Neuronal stem cell (in vitro differentiated cells): ENCODE measurements at regions not wholly inside any gene's neighbourhood (a gene's known extent, or its start where the extent isn't known, plus 50 kb on each side); places are given as distances from the start of the nearest gene placed in this dataset.

ENCODE experiments used
- DNase-seq: peaks from one replicate; pipeline ENCODE4 v3.0.0-alpha.2; 2013; ENCODE audit warnings: low spot score
- H2AFZ ChIP-seq: one replicate; pipeline ENCODE4 v1.6.1; 2013; ENCODE audit warnings: mild to moderate bottlenecking, low read length, inconsistent platforms
- H2AK5ac ChIP-seq: 2 replicates; pipeline ENCODE4 v1.6.1; 2013; ENCODE audit warnings: low read depth, mild to moderate bottlenecking, inconsistent platforms, low read length, moderate library complexity, mixed read lengths
- H2BK120ac ChIP-seq: 2 replicates; pipeline ENCODE4 v1.6.1; 2013; ENCODE audit warnings: low read depth, mild to moderate bottlenecking, inconsistent platforms, low read length, moderate library complexity, mixed read lengths
- H2BK12ac ChIP-seq: one replicate; pipeline ENCODE4 v1.6.1; 2013; ENCODE audit warnings: low read length, inconsistent platforms
- H2BK15ac ChIP-seq: 2 replicates; pipeline ENCODE4 v1.6.1; 2013; ENCODE audit warnings: mild to moderate bottlenecking, low read length, inconsistent platforms, mixed read lengths
- H2BK5ac ChIP-seq: one replicate; pipeline ENCODE4 v1.6.1; 2013; ENCODE audit warnings: inconsistent platforms, mild to moderate bottlenecking, low read length, moderate library complexity
- H3K14ac ChIP-seq: one replicate; pipeline ENCODE4 v1.6.1; 2013; ENCODE audit warnings: low read length, inconsistent platforms
- H3K18ac ChIP-seq: 2 replicates; pipeline ENCODE4 v1.6.1; 2013; ENCODE audit warnings: low read length, inconsistent platforms
- H3K23ac ChIP-seq: 2 replicates; pipeline ENCODE4 v1.6.1; 2013; ENCODE audit warnings: low read depth, mild to moderate bottlenecking, mixed read lengths, low read length, inconsistent platforms; ENCODE audit not compliant: poor library complexity
- H3K27ac ChIP-seq: replicated peaks from 3 replicates; pipeline ENCODE4 v1.5.1; 2013; ENCODE audit warnings: low read length, inconsistent platforms
- H3K27me3 ChIP-seq, 3 experiments: 2 replicates each; pipeline ENCODE4 v1.6.1; 2013; ENCODE audit warnings: low read length in 3 of 3, mild to moderate bottlenecking in 2 of 3, inconsistent platforms in 1 of 3, low read depth in 1 of 3, mixed read lengths in 1 of 3, moderate library complexity in 1 of 3; ENCODE audit not compliant: control insufficient read depth in 3 of 3, insufficient read depth in 3 of 3
- H3K36me3 ChIP-seq, 2 donors: replicated peaks in 1 of 2; 2 replicates each; pipeline ENCODE4 v1.6.1; 2013; ENCODE audit warnings: low read length in 2 of 2; ENCODE audit not compliant: control insufficient read depth in 2 of 2, insufficient read depth in 2 of 2
- H3K4ac ChIP-seq: 2 replicates; pipeline ENCODE4 v1.6.1; 2013; ENCODE audit warnings: inconsistent platforms, mild to moderate bottlenecking, low read length, moderate library complexity
- H3K4me1 ChIP-seq, 2 donors: 1 replicate in 1 of 2; 2 replicates in 1 of 2; pipeline ENCODE4 v1.6.1; 2013; ENCODE audit warnings: low read length in 2 of 2, low read depth in 1 of 2; ENCODE audit not compliant: control insufficient read depth in 2 of 2, insufficient read depth in 1 of 2
- H3K4me2 ChIP-seq: one replicate; pipeline ENCODE4 v1.6.1; 2013; ENCODE audit warnings: mild to moderate bottlenecking, low read length, inconsistent platforms; ENCODE audit not compliant: insufficient read depth, poor library complexity, severe bottlenecking
- H3K4me3 ChIP-seq, 2 donors: 2 replicates each; pipeline ENCODE4 v1.5.1; 2013; ENCODE audit warnings: low read length in 2 of 2, mild to moderate bottlenecking in 2 of 2, inconsistent platforms in 1 of 2, moderate library complexity in 1 of 2
- H3K79me1 ChIP-seq: one replicate; pipeline ENCODE4 v1.6.1; 2013; ENCODE audit warnings: low read depth, mild to moderate bottlenecking, inconsistent platforms, low read length, moderate library complexity
- H3K9ac ChIP-seq: one replicate; pipeline ENCODE4 v1.6.1; 2013; ENCODE audit warnings: mild to moderate bottlenecking, low read depth, low read length, inconsistent platforms; ENCODE audit not compliant: poor library complexity
- H3K9me3 ChIP-seq, 2 donors: replicated peaks in 1 of 2; 2 replicates each; pipeline versions ENCODE3 to v1.6.1; 2013; ENCODE audit warnings: low read length in 2 of 2, mild to moderate bottlenecking in 2 of 2, inconsistent platforms in 1 of 2, low read depth in 1 of 2, mixed read lengths in 1 of 2, moderate library complexity in 1 of 2; ENCODE audit not compliant: control insufficient read depth in 2 of 2, insufficient read depth in 1 of 2
- H4K8ac ChIP-seq: one replicate; pipeline ENCODE4 v1.6.1; 2013; ENCODE audit warnings: low read depth, mild to moderate bottlenecking, inconsistent platforms, low read length, moderate library complexity
- H4K91ac ChIP-seq: one replicate; pipeline ENCODE4 v1.6.1; 2013; ENCODE audit warnings: low read length, low read depth, mild to moderate bottlenecking, inconsistent platforms; ENCODE audit not compliant: poor library complexity
- WGBS, 2 donors: extraction: QIAGEN DNeasy Blood & Tissue Kit; methylation state at CpG; one replicate each; pipeline ENCODE4 v1.1.7; 2013; ENCODE audit warnings: missing lambda C conversion rate in 2 of 2, mixed read lengths in 1 of 2; ENCODE audit not compliant: insufficient read length in 2 of 2, insufficient replicate concordance in 1 of 2; ENCODE audit errors: extremely low coverage in 2 of 2; 5-methylcytosine and 5-hydroxymethylcytosine counted together

DNA sequence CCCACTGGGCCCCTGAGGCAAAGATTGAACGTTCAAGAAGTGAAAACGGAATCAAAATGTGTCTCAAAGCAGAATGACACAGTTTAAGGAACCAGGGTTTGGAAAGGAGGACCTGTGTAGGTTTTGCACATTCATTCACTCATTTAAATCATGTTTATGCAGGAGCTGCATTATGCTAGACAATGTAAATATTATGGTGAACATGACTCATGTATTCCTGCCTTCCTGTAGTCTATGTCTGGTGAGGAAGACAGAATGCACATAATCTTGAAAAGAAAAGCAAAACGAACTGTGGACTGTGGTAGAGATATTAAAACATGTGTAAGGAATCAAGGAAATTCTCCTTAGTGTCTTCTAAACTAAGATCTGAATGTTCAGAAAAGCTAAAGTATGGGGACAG lies 311.8 kb upstream of the SMIM31 start:
- Histone ChIP-seq H3K9me3 (no peaks in the 10 kb centered on the region), H3K27ac (no peak overlapping the region), H3K4me2 (no peak overlapping the region), H4K8ac (no peak overlapping the region), H3K36me3 (no peaks in the 10 kb centered on the region), H3K27me3 (no peaks in the 10 kb centered on the region), H2AK5ac (no peak overlapping the region), H3K79me1 (no peaks in the 10 kb centered on the region), H3K18ac (no peak overlapping the region), H2BK5ac (no peak overlapping the region), H3K4me3 (no peak overlapping the region), H4K91ac (no peak overlapping the region), H3K9ac (no peak overlapping the region), H2BK12ac (no peak overlapping the region), H3K14ac (no peak overlapping the region), H3K4me1 (peaks cover 0 to 12% of the 10 kb centered on the region in 2 donors), H2BK15ac (no peak overlapping the region), H2AFZ (no peak overlapping the region), H3K23ac (no peak overlapping the region), H2BK120ac (no peak overlapping the region), H3K4ac (no peak overlapping the region)
- no CpG with 5 or more reads among the region's 3 CpGs for WGBS, 2 donors
- DNase-seq, result no peak

GRCh38 chr4:164446516-164446915 lies 307.4 kb upstream of the SMIM31 start:
- no peak overlapping the region for H4K91ac ChIP-seq
- H3K18ac ChIP-seq, result no peak overlapping the region
- H2BK120ac ChIP-seq, result no peak overlapping the region
- H2AK5ac ChIP-seq, result no peak overlapping the region
- H3K79me1 ChIP-seq, result no peaks in the 10 kb centered on the region
- H3K27ac ChIP-seq, result no peak overlapping the region
- no peak overlapping the region for H3K9ac ChIP-seq
- no peak overlapping the region for H3K4me3 ChIP-seq
- H3K4me1 ChIP-seq, result no peaks in the 10 kb centered on the region
- no peak overlapping the region for H2BK5ac ChIP-seq
- no peaks in the 10 kb centered on the region for H3K36me3 ChIP-seq
- no peak overlapping the region for H3K14ac ChIP-seq
- no peak overlapping the region for H2BK12ac ChIP-seq
- H3K4ac ChIP-seq, result no peak overlapping the region
- no peak overlapping the region for H3K23ac ChIP-seq
- no peak overlapping the region for H4K8ac ChIP-seq
- no peak overlapping the region for H2AFZ ChIP-seq
- no peak overlapping the region for H3K4me2 ChIP-seq
- no peak overlapping the region for H2BK15ac ChIP-seq
- H3K9me3 ChIP-seq, result no peaks in the 10 kb centered on the region
- no peaks in the 10 kb centered on the region for H3K27me3 ChIP-seq
- DNase-seq, result no peak

DNA sequence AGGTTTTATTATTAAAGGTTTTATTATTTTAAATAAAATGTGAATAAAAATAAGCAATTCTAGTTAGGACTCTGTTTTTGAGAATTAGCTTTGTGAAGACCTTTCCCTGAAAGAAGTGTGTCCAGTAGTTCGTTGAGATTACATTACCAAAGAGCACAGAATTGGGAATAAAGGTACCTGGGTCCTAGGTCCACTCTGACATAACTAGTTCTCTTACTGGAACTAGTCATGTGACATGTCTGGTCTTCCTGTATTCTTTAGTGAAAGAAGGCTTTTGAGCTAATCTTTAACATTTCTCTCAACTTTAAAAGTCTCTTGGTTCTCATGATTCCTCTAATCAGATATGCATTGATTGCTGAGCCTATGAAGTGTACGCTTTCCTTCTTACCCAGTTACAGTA lies 292.0 kb upstream of the SMIM31 start:
- WGBS, 2 donors, result no CpG with 5 or more reads among the region's 2 CpGs
- Histone ChIP-seq H3K27ac (no peak overlapping the region), H3K4me1 (no peaks in the 10 kb centered on the region), H3K14ac (no peak overlapping the region), H4K91ac (no peak overlapping the region), H3K9ac (no peak overlapping the region), H3K27me3 (no peaks in the 10 kb centered on the region), H3K36me3 (no peaks in the 10 kb centered on the region), H2BK120ac (no peak overlapping the region), H2BK15ac (no peak overlapping the region), H2BK12ac (no peak overlapping the region), H3K79me1 (no peaks in the 10 kb centered on the region), H2AK5ac (no peak overlapping the region), H3K18ac (no peak overlapping the region), H2AFZ (no peak overlapping the region), H3K4me3 (no peak overlapping the region), H3K23ac (no peak overlapping the region), H2BK5ac (no peak overlapping the region), H3K4ac (no peak overlapping the region), H4K8ac (no peak overlapping the region), H3K4me2 (no peak overlapping the region), H3K9me3 (no peaks in the 10 kb centered on the region)
- DNase-seq, result no peak

DNA sequence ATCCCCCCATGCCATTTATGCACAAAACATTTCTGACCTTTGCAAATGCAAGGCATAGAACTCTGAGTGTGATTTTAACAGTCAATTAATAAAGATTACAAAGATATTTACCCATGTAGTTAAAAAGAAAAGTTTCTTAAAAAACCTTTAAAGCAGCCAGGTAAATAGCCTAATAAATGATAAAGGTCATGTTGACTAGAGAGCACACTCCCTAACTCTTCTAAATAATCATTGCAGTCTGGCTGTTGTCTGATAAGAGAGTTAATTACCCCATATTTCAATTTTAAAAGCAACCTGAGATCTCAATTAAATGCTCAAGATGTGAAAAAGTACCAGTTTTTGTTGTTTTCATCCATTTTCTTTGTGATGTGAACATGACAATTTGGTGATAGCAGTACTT lies 291.5 kb upstream of the SMIM31 start:
- Histone ChIP-seq H3K27ac (no peak overlapping the region), H3K79me1 (no peaks in the 10 kb centered on the region), H3K9me3 (no peaks in the 10 kb centered on the region), H3K18ac (no peak overlapping the region), H2AFZ (no peak overlapping the region), H3K4ac (no peak overlapping the region), H3K4me2 (no peak overlapping the region), H3K14ac (no peak overlapping the region), H3K27me3 (no peaks in the 10 kb centered on the region), H3K4me3 (no peak overlapping the region), H3K36me3 (no peaks in the 10 kb centered on the region), H3K9ac (no peak overlapping the region), H3K4me1 (no peaks in the 10 kb centered on the region), H2AK5ac (no peak overlapping the region), H3K23ac (no peak overlapping the region), H4K91ac (no peak overlapping the region), H2BK15ac (no peak overlapping the region), H4K8ac (no peak overlapping the region), H2BK120ac (no peak overlapping the region), H2BK12ac (no peak overlapping the region), H2BK5ac (no peak overlapping the region)
- no peak for DNase-seq
